ENCODE measurements at regions not wholly inside any gene's neighbourhood (a gene's known extent, or its start where the extent isn't known, plus 50 kb on each side); places are given as distances from the start of the nearest gene placed in this dataset.

DNA sequence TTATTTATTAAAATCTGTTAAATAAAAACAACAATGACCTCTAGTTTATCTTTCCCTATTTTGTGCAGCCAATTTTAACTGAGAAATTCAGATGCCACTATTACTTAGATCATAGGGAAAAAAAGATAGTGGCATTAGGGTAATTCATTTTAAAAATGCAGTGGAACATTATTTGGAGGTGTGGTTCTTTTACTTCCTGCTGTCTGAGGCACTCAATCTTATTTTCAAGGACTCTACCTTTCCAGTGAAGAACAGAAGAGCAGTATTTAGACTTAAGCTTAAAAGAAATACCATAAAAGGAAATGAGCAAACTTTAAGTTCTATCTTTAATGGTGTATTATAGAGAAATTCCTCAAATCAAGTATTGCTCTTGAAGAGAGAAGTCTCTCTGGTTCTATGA, 342.6 kb upstream of the KLF12 start:
- Histone ChIP-seq H3K4me3 (no peak overlapping the region), H3K4me1 (no peaks in the 10 kb centered on the region), H3K27me3 (ENCODE audit: low read depth) (no peaks in the 10 kb centered on the region), H3K36me3 (no peaks in the 10 kb centered on the region), H3K27ac (no peak overlapping the region), H3K9me3 (no peaks in the 10 kb centered on the region)
- ATAC-seq: no peak
- DNase-seq: no peak
- intact Hi-C loops (cut with DNase I): no loop called here
- no peak for TF ChIP-seq CTCF (IDR thresholded peaks at IDR 0.05)

DNA sequence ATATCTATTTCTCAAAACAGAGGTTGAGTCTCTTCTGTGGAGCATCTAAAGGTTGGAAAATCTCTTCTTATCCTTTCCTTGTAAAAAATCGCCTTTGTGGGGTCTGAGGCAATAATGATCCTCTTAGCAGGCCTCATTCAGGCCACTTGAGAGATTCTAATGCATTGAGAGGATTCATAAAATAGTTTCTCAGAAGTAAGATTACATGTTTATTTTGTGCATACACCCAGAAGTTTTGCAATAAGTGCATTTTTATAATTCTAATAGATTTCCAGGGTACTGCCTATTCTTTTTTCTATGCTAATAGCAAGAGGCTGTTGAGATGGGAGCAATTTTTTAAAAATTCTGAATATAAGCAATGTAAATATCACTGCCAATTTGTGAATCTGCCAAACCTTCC, 342.2 kb upstream of the KLF12 start:
- ATAC-seq: no peak
- TF ChIP-seq CTCF (IDR thresholded peaks at IDR 0.05): no peak
- H3K36me3 ChIP-seq: no peaks in the 10 kb centered on the region
- H3K4me3 ChIP-seq: no peak overlapping the region
- intact Hi-C loops (cut with DNase I): no loop called here
- no peaks in the 10 kb centered on the region for H3K4me1 ChIP-seq
- H3K27ac ChIP-seq: no peak overlapping the region
- no peaks in the 10 kb centered on the region for H3K27me3 ChIP-seq (ENCODE audit: low read depth)
- H3K9me3 ChIP-seq: no peaks in the 10 kb centered on the region
- no peak for DNase-seq

DNA sequence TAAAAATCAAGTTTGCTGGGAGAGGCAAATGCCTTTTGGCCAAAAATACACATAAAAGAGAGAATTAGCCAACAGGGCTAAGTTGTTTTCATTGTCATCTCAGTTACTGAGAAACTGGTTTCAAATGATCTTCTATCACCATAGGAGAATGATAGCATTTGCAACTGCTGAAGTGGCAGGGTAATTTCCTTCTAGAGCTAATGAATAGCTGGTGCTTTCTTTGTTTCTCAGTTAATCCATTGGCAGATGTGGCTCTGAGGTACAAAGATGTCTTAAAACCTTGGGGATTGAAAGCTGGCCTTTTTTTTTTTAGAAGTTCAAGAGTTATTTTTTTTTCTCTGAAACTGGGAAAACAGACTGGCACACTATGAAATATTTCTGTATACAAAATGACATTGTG, 332.7 kb upstream of the KLF12 start:
- DNase-seq (no peak), ATAC-seq (no peak)
- TF ChIP-seq CTCF (IDR thresholded peaks at IDR 0.05): no peak
- intact Hi-C loops (cut with DNase I): no loop called here
- no peaks in the 10 kb centered on the region for H3K27me3 ChIP-seq (ENCODE audit: low read depth)
- no peak overlapping the region for H3K4me3 ChIP-seq
- H3K9me3 ChIP-seq: no peaks in the 10 kb centered on the region
- H3K27ac ChIP-seq: no peak overlapping the region
- H3K36me3 ChIP-seq: no peaks in the 10 kb centered on the region
- H3K4me1 ChIP-seq: no peaks in the 10 kb centered on the region

DNA sequence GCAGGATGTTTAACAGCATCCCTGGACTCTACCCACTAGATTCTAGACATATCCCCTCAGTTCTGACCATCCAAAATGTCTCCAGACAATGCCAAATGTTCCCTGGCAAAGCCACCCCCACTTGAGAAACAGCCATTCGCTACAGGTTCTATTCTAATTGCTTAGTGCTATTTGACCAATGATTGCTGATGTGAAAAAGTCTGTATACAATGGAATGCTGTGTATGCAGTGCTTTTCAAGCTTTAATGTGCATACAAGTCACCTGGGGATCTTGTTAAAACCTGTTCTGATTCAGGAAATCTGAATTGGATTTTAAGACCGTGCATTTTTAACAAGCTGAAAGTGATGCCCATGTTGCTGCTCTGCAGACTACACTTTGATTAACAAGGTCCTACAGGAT, 331.8 kb upstream of the KLF12 start:
- DNase-seq: no peak
- TF ChIP-seq CTCF (IDR thresholded peaks at IDR 0.05): no peak
- no peak overlapping the region for H3K4me3 ChIP-seq
- H3K36me3 ChIP-seq: no peaks in the 10 kb centered on the region
- no peak overlapping the region for H3K27ac ChIP-seq
- no peaks in the 10 kb centered on the region for H3K27me3 ChIP-seq (ENCODE audit: low read depth)
- intact Hi-C loops (cut with DNase I): no loop called here
- ATAC-seq: no peak
- no peaks in the 10 kb centered on the region for H3K4me1 ChIP-seq
- H3K9me3 ChIP-seq: no peaks in the 10 kb centered on the region

DNA sequence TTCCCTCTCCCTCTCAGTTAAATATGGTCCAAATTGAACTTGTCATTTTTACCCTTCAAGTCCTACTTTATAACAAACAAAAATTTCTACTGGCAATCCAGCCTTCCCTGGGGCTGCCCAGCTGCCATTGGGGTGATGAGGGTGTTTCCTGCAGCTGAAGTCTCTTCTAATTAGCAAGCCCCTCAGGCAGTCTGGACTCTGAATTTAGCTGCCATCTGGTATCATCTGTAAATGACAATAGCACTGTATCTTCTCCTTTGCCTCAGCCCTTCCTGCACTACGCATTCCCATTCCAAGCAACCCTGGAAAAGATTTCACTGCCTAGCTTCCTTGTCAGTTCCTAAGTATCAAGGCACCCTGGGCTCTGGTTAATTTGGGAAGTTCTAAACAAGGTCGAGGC, 331.1 kb upstream of the KLF12 start:
- DNase-seq: no peak
- Histone ChIP-seq H3K27ac (no peak overlapping the region), H3K9me3 (no peaks in the 10 kb centered on the region), H3K36me3 (no peaks in the 10 kb centered on the region), H3K27me3 (ENCODE audit: low read depth) (no peaks in the 10 kb centered on the region), H3K4me1 (no peaks in the 10 kb centered on the region), H3K4me3 (no peak overlapping the region)
- ATAC-seq: no peak
- intact Hi-C loops (cut with DNase I): no loop called here
- no peak for TF ChIP-seq CTCF (IDR thresholded peaks at IDR 0.05)

GRCh38 chr13:74464670-74465069, 330.5 kb upstream of the KLF12 start:
- Histone ChIP-seq H3K27ac (no peak overlapping the region), H3K36me3 (no peaks in the 10 kb centered on the region), H3K4me1 (no peaks in the 10 kb centered on the region), H3K9me3 (no peaks in the 10 kb centered on the region), H3K4me3 (no peak overlapping the region), H3K27me3 (ENCODE audit: low read depth) (no peaks in the 10 kb centered on the region)
- ATAC-seq: no peak
- no peak for TF ChIP-seq CTCF (IDR thresholded peaks at IDR 0.05)
- intact Hi-C loops (cut with DNase I): no loop called here
- DNase-seq: no peak

All from lower lobe of right lung (tissue), 2 donors.